T47D (cell line): ENCODE measurements at regions not wholly inside any gene's neighbourhood (a gene's known extent, or its start where the extent isn't known, plus 50 kb on each side); places are given as distances from the start of the nearest gene placed in this dataset.
"Not testable (repeated sequence)": the region's sequence is repeated elsewhere in the genome, so short reads cannot be mapped to it uniquely, and the experiment has no call there.

Experiments used
- DNase-seq, 2 experiments: peaks; one replicate each; pipeline versions ENCODE4 v3.0.0 to v3.0.0-alpha.2; 2011 to 2012; ENCODE audit warnings: low read depth in 1 of 2, low spot score in 1 of 2
- JUND ChIP-seq: IDR thresholded peaks from 2 replicates; pipeline ENCODE4 v1.6.1; 2012; ENCODE audit warnings: low read depth
- in situ Hi-C: cut with HindIII; loops from 2 replicates; pipeline ENCODE4 v1.10.0; 2016; ENCODE audit warnings: low sequenced_read_pairs, low pct_unique_long_range_greater_than_20kb

- in situ Hi-C loops = no loop called here
- DNase-seq = peak in 1 of 2 experiments; percentile 53
- no peak for TF ChIP-seq JUND
Measured at GRCh38 chr6:121612927-121613326, 177.5 kb downstream of the GJA1 start.

GRCh38 chr6:121614115-121614514 is 178.7 kb downstream of the GJA1 start:
- DNase-seq = no peak
- in situ Hi-C loops = no loop called here
- TF ChIP-seq JUND = no peak

- peak in 1 of 2 experiments; percentile 15 for DNase-seq
- no peak for TF ChIP-seq JUND
- in situ Hi-C loops = no loop called here
Measured at GRCh38 chr6:121615493-121615892, 180.0 kb downstream of the GJA1 start.

- in situ Hi-C loops = no loop called here
- TF ChIP-seq JUND = no peak
Measured at GRCh38 chr6:121616406-121616805, 181.0 kb downstream of the GJA1 start.

GRCh38 chr6:121617388-121617787 is 181.9 kb downstream of the GJA1 start:
- in situ Hi-C loops = no loop called here
- no peak for DNase-seq
- no peak for TF ChIP-seq JUND

More at GRCh38 chr6:121616406-121616805, 181.0 kb downstream of the GJA1 start:
- no peak for DNase-seq

GRCh38 chr6:121619013-121619412 is 183.6 kb downstream of the GJA1 start:
- in situ Hi-C loops = no loop called here
- no peak for TF ChIP-seq JUND
- no peak for DNase-seq

GRCh38 chr6:121619987-121620740 is 184.7 kb downstream of the GJA1 start:
- in situ Hi-C loops = no loop called here
- no peak for TF ChIP-seq JUND
- no peak for DNase-seq

- TF ChIP-seq JUND = no peak
- in situ Hi-C loops = no loop called here
- DNase-seq = no peak
Measured at GRCh38 chr6:121627761-121628160, 192.3 kb downstream of the GJA1 start.

- no peak for TF ChIP-seq JUND
- DNase-seq = no peak
- in situ Hi-C loops = no loop called here
Measured at GRCh38 chr6:121630716-121631115, 195.3 kb downstream of the GJA1 start.

GRCh38 chr6:121631752-121632151 is 196.3 kb downstream of the GJA1 start:
- DNase-seq, in situ Hi-C loops: not testable (repeated sequence)

GRCh38 chr6:121633309-121633708 is 197.9 kb downstream of the GJA1 start:
- no peak for DNase-seq
- TF ChIP-seq JUND = no peak
- in situ Hi-C loops = no loop called here

GRCh38 chr6:121634586-121634985 is 199.1 kb downstream of the GJA1 start:
- in situ Hi-C loops, DNase-seq: not testable (repeated sequence)

- in situ Hi-C loops = no loop called here
- no peak for TF ChIP-seq JUND
- DNase-seq = no peak
Measured at GRCh38 chr6:121635355-121635754, 199.9 kb downstream of the GJA1 start.

- in situ Hi-C loops, DNase-seq: not testable (repeated sequence)
Measured at GRCh38 chr6:121636217-121636616, 200.8 kb downstream of the GJA1 start.
